ELF-1 (cell line): ENCODE measurements at regions not wholly inside any gene's neighbourhood (a gene's known extent, or its start where the extent isn't known, plus 50 kb on each side); places are given as distances from the start of the nearest gene placed in this dataset.
"Not testable (repeated sequence)": the region's sequence is repeated elsewhere in the genome, so short reads cannot be mapped to it uniquely, and the experiment has no call there.

Experiments
- DNase-seq: peaks from one replicate; pipeline ENCODE4 v3.0.0-alpha.2; 2016; ENCODE audit warnings: low read depth, low spot score

DNA sequence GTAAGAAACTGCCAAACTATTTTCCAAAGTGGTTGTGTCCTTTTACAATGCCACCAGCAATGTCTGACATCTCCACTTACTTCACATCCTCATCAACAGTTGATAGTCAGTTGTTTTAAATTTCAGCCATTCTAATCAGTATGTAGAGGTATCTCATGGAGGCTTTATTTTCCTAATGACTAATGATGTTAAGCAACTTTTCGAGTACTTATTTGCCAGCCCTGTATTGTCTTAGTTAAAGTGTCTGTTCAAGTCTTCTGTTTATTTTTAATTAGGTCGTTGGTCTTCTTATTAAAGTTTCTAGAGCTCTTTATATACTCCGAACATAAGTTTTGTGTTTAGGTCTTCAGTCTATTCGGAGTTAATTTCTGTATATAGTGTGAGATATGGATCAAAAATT, 54.9 kb upstream of the NBPF12 start:
- not testable (repeated sequence) for DNase-seq

DNA sequence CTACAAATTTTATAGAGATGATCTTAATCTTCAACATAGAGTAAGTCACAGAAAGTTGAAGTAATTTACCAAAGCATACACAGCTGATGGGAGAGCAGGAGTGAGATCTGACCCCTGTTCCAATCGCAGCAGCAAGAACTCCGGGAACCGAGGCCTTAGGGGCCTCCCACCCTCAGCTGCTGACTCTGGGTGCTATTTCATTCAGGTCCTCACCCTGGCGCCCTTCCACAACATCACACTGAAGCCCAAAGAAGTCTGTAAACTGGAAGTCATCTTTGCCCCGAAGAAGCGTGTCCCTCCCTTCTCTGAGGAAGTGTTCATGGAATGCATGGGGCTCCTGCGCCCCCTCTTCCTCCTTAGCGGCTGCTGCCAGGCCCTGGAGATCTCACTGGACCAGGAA, 57.0 kb upstream of the NBPF12 start:
- DNase-seq: not testable (repeated sequence)

DNA sequence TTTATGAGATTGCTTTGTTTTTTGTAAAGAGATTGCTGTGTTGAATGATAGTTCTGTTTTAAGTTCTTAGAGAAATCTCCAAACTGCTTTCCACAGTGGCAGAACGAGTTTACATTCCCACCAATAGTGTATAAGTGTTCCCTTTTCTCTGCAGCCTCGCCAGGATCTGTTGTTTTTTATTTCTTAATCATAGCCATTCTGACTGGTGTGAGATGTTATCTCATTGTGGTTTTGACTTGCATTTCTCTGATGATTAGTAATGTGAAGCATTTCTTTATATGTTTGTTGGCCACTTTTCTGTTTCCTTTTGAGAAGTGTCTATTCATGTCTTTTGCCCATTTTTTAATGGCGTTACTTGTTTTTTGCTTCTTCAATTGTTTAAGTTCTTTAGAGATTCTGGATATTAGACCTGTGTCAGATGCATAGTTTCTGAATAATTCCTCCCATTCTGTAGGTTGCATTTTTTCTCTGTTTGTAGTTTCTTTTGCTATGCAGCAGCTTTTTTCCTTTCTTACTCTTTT, 74.3 kb upstream of the NBPF12 start:
- DNase-seq: not testable (repeated sequence)

DNA sequence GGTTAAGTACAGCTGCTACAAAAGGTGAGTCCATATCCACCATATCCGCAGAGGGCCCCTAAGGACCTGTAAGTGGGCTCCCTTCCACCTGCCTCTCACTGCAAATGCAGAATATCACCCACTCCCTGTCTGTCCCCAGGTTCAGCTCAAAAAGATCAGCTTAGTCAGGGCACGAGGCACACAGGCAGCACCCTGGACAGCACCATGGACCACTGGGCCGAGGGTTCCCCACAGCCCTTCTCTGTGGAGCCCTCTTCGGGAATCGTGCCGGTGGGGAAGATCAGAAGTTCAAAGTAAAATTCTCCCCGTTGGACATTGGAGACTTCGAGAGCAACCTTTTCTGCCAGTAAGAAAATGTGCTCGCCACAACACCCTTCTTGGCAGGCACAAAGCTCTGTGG, 85.0 kb upstream of the NBPF12 start:
- peak; percentile 2 for DNase-seq

DNA sequence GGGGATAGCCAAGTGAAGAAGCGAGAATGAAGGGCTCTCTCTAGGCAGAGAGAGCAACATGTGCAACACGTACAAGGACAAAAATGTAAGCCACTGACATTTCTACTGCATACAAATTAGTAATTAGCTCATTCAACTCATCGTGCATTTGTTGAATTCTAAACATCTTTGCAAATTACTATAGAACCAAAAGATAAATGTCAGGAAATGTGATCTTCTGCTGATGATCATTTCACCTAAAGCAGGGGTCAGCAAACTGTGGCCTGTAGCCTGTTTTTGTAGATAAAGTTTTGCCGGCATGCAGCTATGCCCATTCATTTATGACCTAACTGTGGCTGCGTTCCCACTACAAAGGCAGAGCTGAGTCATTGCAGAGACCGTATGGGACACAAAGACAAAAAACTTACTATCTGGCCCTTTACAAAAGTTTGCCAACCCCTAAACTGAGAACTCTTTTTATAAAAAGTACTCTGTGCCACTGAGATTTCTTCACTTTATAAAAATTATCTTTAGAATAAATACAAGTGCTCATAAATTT, 87.7 kb upstream of the NBPF12 start:
- not testable (repeated sequence) for DNase-seq

DNA sequence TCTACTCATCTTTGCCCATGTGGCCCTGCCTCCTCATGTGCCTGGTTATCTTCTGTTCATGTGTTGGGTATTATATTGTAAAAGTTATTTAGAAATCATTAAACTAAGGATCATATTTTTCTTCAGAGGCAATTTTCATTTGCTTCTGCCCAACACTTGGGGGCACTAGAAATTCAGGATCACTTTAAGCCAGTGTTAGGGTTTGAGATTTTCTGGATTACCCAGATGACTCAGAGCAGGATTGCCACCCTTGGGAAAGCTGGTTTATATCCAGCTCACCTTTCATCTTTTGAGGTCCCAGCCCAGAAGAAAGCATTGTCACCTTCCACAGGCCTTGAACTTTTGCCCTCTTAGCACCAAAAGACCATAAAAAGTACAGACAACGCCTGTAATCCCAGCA, 99.4 kb upstream of the NBPF12 start:
- not testable (repeated sequence) for DNase-seq

DNA sequence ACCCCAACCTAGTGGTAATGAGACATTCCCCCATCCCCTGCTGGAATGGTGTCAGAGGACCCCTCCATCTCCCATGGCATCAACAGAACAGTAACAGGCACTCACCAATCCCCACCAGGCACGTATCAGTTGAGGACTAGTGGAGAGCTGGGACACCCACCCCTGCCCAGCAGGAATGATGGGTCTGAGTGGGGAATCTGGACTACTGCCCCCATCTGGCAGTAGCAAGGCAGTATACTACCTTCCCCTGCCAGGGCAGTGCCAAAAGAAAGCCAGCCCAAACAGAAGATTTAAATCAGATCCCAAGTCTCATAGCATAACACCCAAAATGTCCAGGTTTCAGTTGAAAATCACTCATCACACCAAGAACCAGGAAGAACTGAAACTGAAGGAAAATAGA, 111.2 kb upstream of the NBPF12 start:
- DNase-seq: not testable (repeated sequence)

DNA sequence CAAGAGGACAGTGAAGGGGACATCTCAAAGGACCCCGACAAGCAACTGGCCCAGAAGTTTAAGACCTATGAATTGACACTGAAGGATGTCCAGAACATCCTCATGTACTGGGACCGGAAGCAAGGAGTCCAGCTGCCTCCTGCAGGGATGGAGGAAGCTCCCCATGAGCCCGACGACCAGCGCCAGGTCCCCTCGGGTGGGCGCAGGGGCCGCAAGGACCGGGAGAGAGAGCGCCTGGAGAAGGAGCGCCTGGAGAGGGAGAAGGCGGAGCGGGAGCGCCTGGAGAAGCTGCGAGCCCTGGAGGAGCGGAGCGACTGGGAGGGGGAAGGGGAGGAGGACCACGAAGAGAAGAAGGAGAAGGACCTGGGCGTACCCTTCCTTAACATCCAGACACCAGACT, 143.9 kb upstream of the NBPF12 start:
- DNase-seq: not testable (repeated sequence)

DNA sequence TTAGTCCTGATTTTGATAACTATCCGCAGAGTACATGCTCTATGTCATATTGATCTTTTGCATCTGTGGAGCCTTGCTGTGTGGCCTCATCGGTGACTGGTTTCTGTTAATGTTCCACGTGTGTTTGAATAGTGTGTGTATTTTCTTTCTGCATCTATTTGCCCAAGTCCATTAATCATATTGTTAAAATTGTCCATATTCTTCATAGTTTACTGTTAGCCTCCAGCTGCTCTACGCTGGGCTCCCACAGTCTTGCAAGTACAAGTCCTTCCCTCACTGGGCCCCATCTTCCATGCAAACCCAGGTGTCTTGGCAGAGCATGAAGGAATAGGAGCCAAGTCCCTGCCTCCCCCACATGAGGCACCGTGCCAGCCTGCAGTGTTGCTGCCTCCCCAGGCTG, 145.4 kb upstream of the NBPF12 start:
- DNase-seq: not testable (repeated sequence)

DNA sequence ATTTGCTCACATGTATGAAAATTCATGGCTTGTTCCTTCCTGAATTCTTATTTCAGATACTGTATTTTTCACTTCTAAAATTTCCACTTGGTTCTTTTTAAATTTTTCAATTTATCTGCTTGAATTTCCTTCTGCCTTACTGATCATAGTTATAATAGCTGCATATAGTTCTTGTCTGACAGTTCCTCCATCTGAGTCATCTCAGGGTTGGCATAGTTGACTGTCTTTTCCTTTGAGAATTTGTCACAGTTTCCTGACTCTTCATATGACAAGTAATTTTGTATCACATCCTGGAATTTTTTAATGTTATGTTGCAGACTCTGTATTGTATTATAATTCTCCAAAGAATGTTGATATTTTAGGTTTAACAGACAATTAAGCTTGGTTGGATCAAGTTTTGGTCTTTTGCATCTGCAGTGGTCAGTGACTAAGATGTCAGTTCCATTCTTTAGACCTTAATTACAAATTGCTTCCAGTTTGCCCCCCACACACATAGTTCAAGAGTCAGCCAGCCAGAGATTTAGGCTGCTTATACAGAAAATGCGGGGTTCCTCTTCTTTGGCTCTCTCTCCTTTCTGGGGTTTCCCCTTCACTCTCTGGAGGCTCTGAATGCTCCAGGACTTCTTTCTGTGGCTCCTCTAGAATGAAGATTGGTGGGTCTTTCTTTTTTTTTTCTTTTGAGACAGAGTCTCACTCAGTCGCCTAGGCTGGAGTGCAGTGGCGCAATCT, 153.7 kb upstream of the NBPF12 start:
- DNase-seq: not testable (repeated sequence)

DNA sequence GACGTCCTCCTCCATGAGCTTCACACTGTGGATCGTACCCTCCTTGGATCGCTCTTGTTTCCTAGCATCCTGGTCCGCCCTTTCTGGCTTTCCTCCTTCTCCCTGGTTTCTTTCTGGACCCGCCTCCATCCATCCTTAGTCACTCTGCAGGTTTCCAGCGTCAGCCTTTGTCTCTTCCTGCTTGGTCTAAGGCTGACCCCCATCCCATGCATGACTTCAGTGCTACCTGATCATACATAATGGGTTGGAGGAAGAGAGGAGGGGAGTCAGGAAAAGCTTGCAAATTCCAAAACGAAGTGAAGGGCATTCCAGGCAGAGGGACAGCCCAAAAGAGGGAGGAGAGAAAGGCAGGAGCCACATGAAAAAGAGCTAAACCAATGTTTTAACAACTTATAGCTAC, 156.9 kb upstream of the NBPF12 start:
- DNase-seq: not testable (repeated sequence)

DNA sequence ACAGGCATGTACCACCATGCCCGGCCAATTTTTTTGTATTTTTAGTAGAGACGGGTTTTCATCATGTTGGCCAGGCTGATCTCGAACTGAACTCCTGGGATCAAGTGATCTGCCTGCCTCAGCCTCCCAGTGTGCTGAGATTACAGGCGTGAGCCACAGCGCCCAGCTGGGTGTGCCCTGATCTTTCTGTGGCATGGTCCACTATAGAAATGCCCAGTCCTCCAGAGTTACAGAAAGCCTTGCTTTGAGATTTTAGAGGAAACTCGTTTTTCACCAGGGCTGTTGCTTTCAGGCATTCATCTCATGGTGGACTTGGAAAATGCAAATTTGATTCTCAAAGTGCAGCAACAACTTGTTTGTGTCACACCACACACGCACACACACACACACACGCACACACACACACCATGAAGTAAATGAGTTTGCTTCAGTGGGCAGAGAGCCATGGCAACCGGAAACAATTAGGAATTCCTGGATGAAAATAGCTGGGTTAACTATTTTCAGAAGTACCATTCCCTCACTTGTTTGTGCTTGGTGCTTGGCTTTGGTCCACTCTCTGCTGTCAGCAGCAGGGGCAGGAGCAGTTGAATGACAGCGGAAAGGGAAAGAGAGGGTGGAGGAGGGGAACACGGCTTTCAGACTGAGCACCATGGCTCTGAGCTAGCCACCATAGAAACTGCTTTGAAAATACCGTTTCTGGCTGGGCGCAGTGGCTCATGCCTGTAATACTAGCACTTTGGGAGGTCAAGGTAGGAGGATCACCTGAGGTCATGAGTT, 160.1 kb upstream of the NBPF12 start:
- not testable (repeated sequence) for DNase-seq

DNA sequence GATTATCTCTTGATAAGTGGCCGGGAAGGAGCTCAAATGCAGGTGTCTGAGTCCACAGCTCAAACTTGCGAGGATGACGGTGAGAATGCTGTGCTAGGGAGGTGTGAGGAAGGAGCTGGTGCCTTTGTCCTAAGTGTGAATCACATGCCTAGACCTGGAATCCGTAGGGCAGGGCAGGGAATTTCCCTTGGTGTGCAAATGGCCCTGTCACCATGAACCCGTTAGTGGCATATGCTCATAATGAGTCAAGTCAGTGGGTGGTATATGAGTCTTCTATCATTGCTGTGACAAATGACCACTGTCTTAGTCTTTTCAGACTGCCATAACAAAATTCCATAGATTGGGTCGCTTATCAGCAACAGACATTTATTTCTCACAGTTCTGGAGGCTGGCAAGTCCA, 163.1 kb upstream of the NBPF12 start:
- not testable (repeated sequence) for DNase-seq

DNA sequence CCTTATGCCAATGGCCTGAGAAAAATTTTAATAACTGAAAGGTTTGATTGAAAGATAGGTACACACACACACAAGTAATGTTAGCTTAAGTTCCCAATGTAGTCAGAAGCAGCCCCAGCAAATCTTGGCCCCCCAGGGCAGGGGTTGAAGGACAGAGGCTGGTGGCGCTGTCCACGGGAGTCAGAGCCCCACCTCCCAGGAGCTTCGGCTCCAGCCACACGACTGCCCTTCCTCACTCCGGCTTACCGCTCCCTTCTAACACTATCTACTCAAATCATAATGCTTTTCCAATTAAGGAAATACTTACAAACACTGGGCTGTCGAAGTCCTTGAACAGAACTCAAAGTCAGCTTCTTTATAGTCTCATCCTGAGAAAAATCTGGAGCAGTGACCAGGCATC, 163.9 kb upstream of the NBPF12 start:
- DNase-seq: not testable (repeated sequence)

DNA sequence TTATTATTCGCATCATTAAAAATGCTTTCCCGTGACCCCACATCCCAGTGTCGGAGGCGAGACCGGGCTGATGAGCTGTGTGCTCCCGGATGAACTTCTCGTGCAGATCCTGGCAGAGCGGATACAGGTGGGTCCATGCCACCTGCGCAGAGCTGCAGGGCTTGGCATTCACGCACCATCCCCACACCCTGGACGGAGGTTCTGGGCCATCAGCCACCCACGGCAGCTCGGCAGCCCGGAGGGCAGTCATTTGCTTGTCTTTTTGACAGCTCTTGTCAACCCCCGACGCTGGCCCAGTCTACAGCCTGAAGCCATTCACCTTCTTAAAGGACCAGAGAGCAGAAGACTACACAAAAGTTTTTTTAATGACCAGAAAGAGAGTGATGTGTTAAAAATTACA, 166.7 kb upstream of the NBPF12 start:
- peak; percentile 29 for DNase-seq

DNA sequence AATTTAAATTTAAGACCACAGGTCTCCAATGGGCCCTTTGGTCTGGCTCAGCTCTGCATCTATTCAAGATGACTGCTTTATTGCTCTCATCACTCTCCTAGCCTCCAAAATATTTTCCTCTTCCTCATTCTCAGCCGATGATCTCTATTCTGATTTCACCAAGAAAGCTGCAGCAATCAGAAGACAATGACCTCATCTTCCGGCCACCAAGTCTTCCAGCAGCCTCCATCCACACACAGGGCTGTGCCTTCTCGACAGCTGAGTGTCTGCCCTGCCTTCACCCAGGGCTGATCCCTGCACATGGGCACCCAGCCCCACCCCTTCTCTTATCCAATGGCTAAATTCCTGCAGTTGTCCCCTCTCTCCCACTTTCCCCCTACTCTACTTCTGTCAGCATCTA, 167.1 kb upstream of the NBPF12 start:
- DNase-seq: not testable (repeated sequence)

DNA sequence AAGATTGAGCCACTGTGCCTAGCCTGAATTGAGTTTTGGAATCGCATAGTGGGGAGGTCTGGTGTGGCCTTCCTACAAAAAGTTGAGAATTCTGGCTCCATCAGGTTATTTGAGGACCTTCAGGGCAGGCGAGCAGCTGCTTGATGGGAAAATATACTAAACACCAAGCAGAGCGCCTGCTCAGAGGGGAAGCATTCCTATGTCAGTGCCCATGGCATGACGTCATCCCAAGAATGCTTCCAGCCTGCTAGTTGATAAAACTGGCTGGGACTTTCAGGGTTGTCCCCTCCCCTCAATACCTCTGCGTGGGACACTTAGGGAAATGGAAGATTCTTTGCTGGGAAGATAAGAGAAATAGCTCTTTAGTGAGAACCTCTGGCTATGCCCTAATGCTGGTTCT, 174.9 kb upstream of the NBPF12 start:
- not testable (repeated sequence) for DNase-seq

DNA sequence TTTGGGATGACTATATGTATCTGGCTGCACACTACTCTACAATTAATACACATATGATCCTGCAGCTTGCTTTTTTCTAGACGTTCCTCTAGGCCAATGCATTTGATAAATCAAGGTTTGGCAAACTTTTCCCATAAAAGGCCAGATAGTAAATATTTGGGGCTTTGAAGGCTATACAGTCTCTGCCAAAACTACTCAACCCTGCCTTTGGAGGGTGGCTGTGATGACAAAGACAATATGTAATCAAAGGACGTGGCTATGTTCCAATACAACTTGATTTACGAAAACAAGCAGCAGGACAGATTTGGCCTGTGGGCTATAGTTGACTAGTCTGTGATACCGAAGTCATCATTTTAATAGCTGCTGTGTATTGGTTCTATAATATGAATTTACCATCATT, 181.3 kb upstream of the NBPF12 start:
- DNase-seq: not testable (repeated sequence)

DNA sequence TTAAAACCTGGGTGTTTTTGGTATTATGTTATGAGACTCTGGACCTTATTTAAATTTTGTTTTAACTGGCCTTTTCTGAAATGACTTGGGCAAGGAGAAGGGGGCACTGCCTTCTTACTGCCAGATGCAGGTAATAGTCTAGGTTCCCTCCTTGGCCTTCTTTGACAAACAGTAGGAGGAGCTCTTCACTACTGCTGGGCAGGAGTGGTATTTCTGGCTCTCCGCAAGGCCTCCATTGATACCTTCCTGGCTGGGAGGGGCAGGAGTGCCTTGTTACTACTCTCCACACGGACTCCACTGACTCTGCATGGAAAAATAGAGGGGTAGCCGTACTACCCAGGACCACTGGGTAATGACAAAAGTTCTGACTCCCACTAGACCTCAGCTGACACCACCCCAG, 189.4 kb upstream of the NBPF12 start:
- not testable (repeated sequence) for DNase-seq

DNA sequence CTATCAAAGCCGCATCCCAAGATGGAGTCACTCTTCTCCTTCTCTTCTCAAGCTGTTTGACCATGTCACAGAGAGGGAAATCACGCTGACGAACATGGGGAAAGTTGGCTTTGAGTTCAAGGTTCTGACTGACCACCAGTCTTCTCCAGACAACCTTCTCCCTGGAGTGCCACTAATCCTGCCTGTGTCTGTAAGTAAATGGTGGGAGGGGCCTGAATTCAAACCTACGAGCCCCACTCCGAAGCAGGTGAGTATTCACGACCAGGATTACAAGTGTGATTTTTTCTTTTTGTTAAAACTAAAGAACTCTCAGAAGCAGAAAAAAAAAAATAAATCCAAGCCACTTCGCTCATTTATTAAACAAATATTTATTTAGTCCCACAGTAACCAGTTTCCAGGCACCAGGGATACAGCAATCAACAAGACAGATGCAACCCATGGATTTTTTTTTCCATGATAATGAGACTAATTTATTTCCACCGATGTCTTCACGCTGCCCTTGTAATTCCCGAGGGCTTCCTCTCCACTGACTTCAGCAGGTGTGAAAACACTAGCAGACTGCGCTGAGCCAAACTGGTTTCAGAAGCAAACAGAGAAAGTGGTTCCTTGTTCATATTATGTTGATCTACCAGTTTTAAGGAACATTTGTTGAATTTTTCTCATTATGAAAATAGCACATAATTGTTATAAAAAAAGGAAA, 206.0 kb upstream of the NBPF12 start:
- not testable (repeated sequence) for DNase-seq

DNA sequence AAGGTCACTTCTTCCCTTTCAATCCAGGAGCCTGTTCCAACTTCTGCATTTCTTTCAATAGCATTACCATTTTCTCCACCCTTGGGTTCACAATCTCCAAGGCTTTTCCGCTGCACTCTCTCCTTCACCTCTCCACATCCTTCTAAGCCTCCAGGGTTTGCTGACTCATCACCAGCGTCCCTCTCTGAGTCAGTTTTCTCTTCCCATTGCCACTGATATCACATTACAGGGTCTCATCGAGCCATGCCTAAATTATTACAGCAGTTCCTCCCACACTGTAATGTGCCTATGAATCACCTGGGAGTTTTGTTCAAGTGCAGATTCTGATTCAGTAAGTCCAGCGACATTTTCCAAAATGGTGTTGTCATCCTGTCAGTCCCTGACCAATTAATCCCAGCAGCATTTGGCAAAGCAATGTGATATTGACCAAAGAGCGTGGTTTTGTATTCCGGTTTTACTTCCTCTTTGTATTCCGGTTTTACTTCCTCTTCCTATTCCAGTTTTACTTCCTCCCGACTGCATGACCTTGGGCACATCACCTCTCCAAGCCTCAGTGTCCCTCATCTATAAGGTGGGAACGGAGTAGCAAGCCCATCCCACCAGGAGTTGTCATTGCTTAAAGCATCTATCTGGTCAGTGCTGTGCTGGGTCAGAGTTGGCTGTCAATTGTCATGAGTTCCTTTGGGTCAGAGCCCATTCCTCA, 208.3 kb upstream of the NBPF12 start:
- not testable (repeated sequence) for DNase-seq
